RCC 7860 (cell line): ENCODE measurements at regions not wholly inside any gene's neighbourhood (a gene's known extent, or its start where the extent isn't known, plus 50 kb on each side); places are given as distances from the start of the nearest gene placed in this dataset.

ENCODE experiments used
- DNase-seq: peaks from one replicate; pipeline ENCODE4 v3.0.0-alpha.2; 2015; ENCODE audit warnings: low spot score
- FAIRE-seq: peaks from 2 replicates; lab custom pipeline; 2012; peaks lifted over from hg19 to GRCh38; lab: Jason Lieb, UNC

- DNase-seq (no peak), FAIRE-seq (no peak)
These were observed 610.1 kb downstream of the AJAP1 start for GRCh38 chr1:5264476-5264875.

GRCh38 chr1:5256793-5257192, 602.4 kb downstream of the AJAP1 start:
- no peak for DNase-seq
- no peak for FAIRE-seq

GRCh38 chr1:5254975-5255374, 600.6 kb downstream of the AJAP1 start:
- no peak for FAIRE-seq
- DNase-seq = no peak

- FAIRE-seq = no peak
- no peak for DNase-seq
These were observed 599.8 kb downstream of the AJAP1 start for GRCh38 chr1:5254131-5254725.

- FAIRE-seq = no peak
- no peak for DNase-seq
These were observed 598.6 kb downstream of the AJAP1 start for GRCh38 chr1:5253036-5253435.

- no peak for DNase-seq
- FAIRE-seq = no peak
These were observed 595.9 kb downstream of the AJAP1 start for GRCh38 chr1:5250336-5250735.

- FAIRE-seq = no peak
- no peak for DNase-seq
These were observed 590.9 kb downstream of the AJAP1 start for GRCh38 chr1:5245348-5245747.

GRCh38 chr1:5244631-5245285, 590.3 kb downstream of the AJAP1 start:
- FAIRE-seq (no peak), DNase-seq (no peak)

- FAIRE-seq = no peak
These were observed 588.4 kb downstream of the AJAP1 start for GRCh38 chr1:5242850-5243249.

GRCh38 chr1:5239911-5240310, 585.5 kb downstream of the AJAP1 start:
- no peak for FAIRE-seq
- no peak for DNase-seq

More at GRCh38 chr1:5242850-5243249, 588.4 kb downstream of the AJAP1 start:
- DNase-seq = no peak

- no peak for FAIRE-seq
- no peak for DNase-seq
These were observed 584.1 kb downstream of the AJAP1 start for GRCh38 chr1:5238351-5239130.

GRCh38 chr1:5235355-5235899, 581.0 kb downstream of the AJAP1 start:
- FAIRE-seq = no peak
- no peak for DNase-seq

- no peak for DNase-seq
- no peak for FAIRE-seq
These were observed 578.1 kb downstream of the AJAP1 start for GRCh38 chr1:5232537-5232936.

- DNase-seq (no peak), FAIRE-seq (no peak)
These were observed 577.3 kb downstream of the AJAP1 start for GRCh38 chr1:5231541-5232315.

- FAIRE-seq = no peak
- DNase-seq = no peak
These were observed 572.7 kb downstream of the AJAP1 start for GRCh38 chr1:5227114-5227513.

- DNase-seq = no peak
- no peak for FAIRE-seq
These were observed 571.6 kb downstream of the AJAP1 start for GRCh38 chr1:5225707-5226704.

GRCh38 chr1:5223206-5223605, 568.8 kb downstream of the AJAP1 start:
- no peak for DNase-seq
- no peak for FAIRE-seq

- no peak for FAIRE-seq
- DNase-seq = no peak
These were observed 568.2 kb downstream of the AJAP1 start for GRCh38 chr1:5222626-5223025.

- no peak for FAIRE-seq
These were observed 567.0 kb downstream of the AJAP1 start for GRCh38 chr1:5221451-5221850.

GRCh38 chr1:5220821-5221220, 566.4 kb downstream of the AJAP1 start:
- FAIRE-seq (no peak), DNase-seq (no peak)

More at GRCh38 chr1:5221451-5221850, 567.0 kb downstream of the AJAP1 start:
- DNase-seq = no peak
